Breast epithelium (tissue), 3 donors: ENCODE measurements at regions not wholly inside any gene's neighbourhood (a gene's known extent, or its start where the extent isn't known, plus 50 kb on each side); places are given as distances from the start of the nearest gene placed in this dataset.
"Not testable (repeated sequence)": the region's sequence is repeated elsewhere in the genome, so short reads cannot be mapped to it uniquely, and the experiment has no call there.

Source experiments
- CTCF ChIP-seq, 3 donors: fragments of 450-650 bp; IDR thresholded peaks; one replicate each; pipeline ENCODE4 v1.5.1; 2016 to 2017; ENCODE audit warnings: antibody characterized with exemption in 3 of 3, mild to moderate bottlenecking in 3 of 3, moderate library complexity in 3 of 3
- POLR2A ChIP-seq: fragments of 450-650 bp; IDR thresholded peaks from one replicate; pipeline ENCODE4 v1.6.1; 2016; ENCODE audit warnings: antibody characterized with exemption, mild to moderate bottlenecking, moderate library complexity

- not testable (repeated sequence) for TF ChIP-seq CTCF (IDR thresholded peaks at IDR 0.05); POLR2A
These were observed 934.6 kb upstream of the FOXG1 start for GRCh38 chr14:27831978-27832377.
